ENCODE measurements at regions not wholly inside any gene's neighbourhood (a gene's known extent, or its start where the extent isn't known, plus 50 kb on each side); places are given as distances from the start of the nearest gene placed in this dataset.

- no peak for DNase-seq (ENCODE audit: low spot score)
Measured at GRCh38 chr10:62550173-62550572, 176.0 kb downstream of the ZNF365 start.

GRCh38 chr10:62554632-62555199, 180.5 kb downstream of the ZNF365 start:
- peak; percentile 70 for DNase-seq (ENCODE audit: low spot score)

- no peak for DNase-seq (ENCODE audit: low spot score)
Measured at GRCh38 chr10:62559481-62560200, 185.5 kb downstream of the ZNF365 start.

GRCh38 chr10:62560201-62560819, 186.1 kb downstream of the ZNF365 start:
- no peak for DNase-seq (ENCODE audit: low spot score)

GRCh38 chr10:62561151-62561550, 187.0 kb downstream of the ZNF365 start:
- no peak for DNase-seq (ENCODE audit: low spot score)

GRCh38 chr10:62562101-62562500, 187.9 kb downstream of the ZNF365 start:
- DNase-seq (ENCODE audit: low spot score), result no peak

- no peak for DNase-seq (ENCODE audit: low spot score)
Measured at GRCh38 chr10:62562795-62563194, 188.6 kb downstream of the ZNF365 start.

GRCh38 chr10:62573929-62574328, 199.8 kb downstream of the ZNF365 start:
- no peak for DNase-seq (ENCODE audit: low spot score)

GRCh38 chr10:62577076-62577475, 202.9 kb downstream of the ZNF365 start:
- no peak for DNase-seq (ENCODE audit: low spot score)

- DNase-seq (ENCODE audit: low spot score), result no peak
Measured at GRCh38 chr10:62577666-62578291, 203.6 kb downstream of the ZNF365 start.

- no peak for DNase-seq (ENCODE audit: low spot score)
Measured at GRCh38 chr10:62578301-62578700, 204.1 kb downstream of the ZNF365 start.

GRCh38 chr10:62578916-62579315, 204.7 kb downstream of the ZNF365 start:
- no peak for DNase-seq (ENCODE audit: low spot score)

GRCh38 chr10:62580396-62580795, 206.2 kb downstream of the ZNF365 start:
- DNase-seq (ENCODE audit: low spot score), result no peak

- DNase-seq (ENCODE audit: low spot score), result no peak
Measured at GRCh38 chr10:62581351-62581750, 207.2 kb downstream of the ZNF365 start.

GRCh38 chr10:62582101-62582705, 208.0 kb downstream of the ZNF365 start:
- no peak for DNase-seq (ENCODE audit: low spot score)

- DNase-seq (ENCODE audit: low spot score), result no peak
Measured at GRCh38 chr10:62582804-62583208, 208.6 kb downstream of the ZNF365 start.

GRCh38 chr10:62583876-62584615, 209.9 kb downstream of the ZNF365 start:
- DNase-seq (ENCODE audit: low spot score), result no peak

- DNase-seq (ENCODE audit: low spot score), result no peak
Measured at GRCh38 chr10:62584731-62585130, 210.6 kb downstream of the ZNF365 start.

GRCh38 chr10:62585211-62585775, 211.1 kb downstream of the ZNF365 start:
- no peak for DNase-seq (ENCODE audit: low spot score)

GRCh38 chr10:62587011-62587410, 212.8 kb downstream of the ZNF365 start:
- DNase-seq (ENCODE audit: low spot score), result no peak

- DNase-seq (ENCODE audit: low spot score), result no peak
Measured at GRCh38 chr10:62588116-62588515, 213.9 kb downstream of the ZNF365 start.

GRCh38 chr10:62589689-62590088, 214.8 kb upstream of the ADO start:
- no peak for DNase-seq (ENCODE audit: low spot score)
